B cell (primary cell): ENCODE measurements at regions not wholly inside any gene's neighbourhood (a gene's known extent, or its start where the extent isn't known, plus 50 kb on each side); places are given as distances from the start of the nearest gene placed in this dataset.

Experiments used
- CTCF ChIP-seq: fragments of 200-600 bp; IDR thresholded peaks from one replicate; pipeline ENCODE4 v1.8.0; 2022; ENCODE audit warnings: antibody characterized with exemption, mild to moderate bottlenecking
- EZH2 ChIP-seq: IDR thresholded peaks from 2 replicates; pipeline ENCODE4 v1.6.1; 2012; ENCODE audit warnings: borderline replicate concordance, low read depth, mild to moderate bottlenecking, moderate library complexity, low read length; ENCODE audit not compliant: insufficient read depth, poor library complexity, severe bottlenecking

DNA sequence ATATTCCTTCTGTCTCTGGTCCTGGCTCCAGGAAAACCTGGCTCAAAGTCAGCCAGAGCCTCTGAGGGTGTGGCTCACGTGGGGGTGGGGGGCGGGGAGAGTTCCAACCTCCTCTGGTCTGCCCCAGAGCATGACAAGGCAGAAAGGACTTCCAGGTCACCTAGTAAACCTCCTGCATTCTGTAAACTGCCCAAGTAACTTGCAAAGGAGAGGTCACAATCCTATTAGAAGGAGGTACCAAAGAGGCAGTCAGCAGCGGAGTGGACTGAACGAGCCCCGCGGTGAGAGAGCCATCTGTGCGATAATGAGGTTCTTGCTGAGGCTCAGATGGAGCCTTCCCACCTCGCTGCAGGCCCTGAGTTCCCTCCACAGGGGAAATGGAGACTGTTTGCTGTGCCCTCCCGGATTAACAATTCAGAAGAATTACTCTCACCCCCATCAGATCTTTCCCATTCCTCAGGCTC is 58.9 kb upstream of the GATA6 start:
- no peak for TF ChIP-seq CTCF
- no peak for TF ChIP-seq EZH2
